ENCODE measurements at regions not wholly inside any gene's neighbourhood (a gene's known extent, or its start where the extent isn't known, plus 50 kb on each side); places are given as distances from the start of the nearest gene placed in this dataset.

- TF ChIP-seq CTCF (IDR thresholded peaks at IDR 0.05) (no peak), POLR2AphosphoS5 (IDR thresholded peaks at IDR 0.05; ENCODE audit: low read depth, low read length) (no peak)
Measured at GRCh38 chr16:86366481-86366880, 143.8 kb upstream of the FOXF1 start.

Measured in Panc1 (cell line).